ENCODE measurements at regions not wholly inside any gene's neighbourhood (a gene's known extent, or its start where the extent isn't known, plus 50 kb on each side); places are given as distances from the start of the nearest gene placed in this dataset.
A peak's percentile ranks its signal among the peaks of the same experiment; 100 is the strongest.
"Not testable (repeated sequence)": the region's sequence is repeated elsewhere in the genome, so short reads cannot be mapped to it uniquely, and the experiment has no call there.

- Histone ChIP-seq H3K4me1 (replicated peaks in 1 of 2) (no peaks in the 10 kb centered on the region), H3K4me3 (no peak overlapping the region), H3K27ac (no peak overlapping the region)
- no peak for ATAC-seq (replicated peaks in 6 of 8)
- 45 to 100% (median 94%) methylated on average over 1 of the region's 1 CpG; no CpG with 5 or more reads in 2 of the 10 experiments for WGBS, 10 experiments
- in situ Hi-C loops (cut with MboI; ENCODE audit: low pct_unique_long_range_greater_than_20kb in 2 of 9, low sequenced_read_pairs in 9 of 9, unreplicated experiment in 9 of 9): no loop called here
Measured at GRCh38 chr3:21036888-21037287, 714.1 kb downstream of the ZNF385D start.

- H3K27ac ChIP-seq: no peak overlapping the region
- ATAC-seq (replicated peaks in 6 of 8): no peak
- no peak overlapping the region for H3K4me3 ChIP-seq
- in situ Hi-C loops (cut with MboI; ENCODE audit: low pct_unique_long_range_greater_than_20kb in 2 of 9, low sequenced_read_pairs in 9 of 9, unreplicated experiment in 9 of 9): no loop called here
- no peaks in the 10 kb centered on the region for H3K4me1 ChIP-seq (replicated peaks in 1 of 2)
- WGBS, 10 experiments: 45 to 100% (median 80%) methylated on average over 1 to 5 of the region's 5 CpGs; no CpG with 5 or more reads in 3 of the 10 experiments
Measured at GRCh38 chr3:21028412-21028811, 722.6 kb downstream of the ZNF385D start.

- no peak for ATAC-seq (replicated peaks in 6 of 8)
- Histone ChIP-seq H3K4me3 (no peak overlapping the region), H3K27ac (no peak overlapping the region), H3K4me1 (replicated peaks in 1 of 2) (no peaks in the 10 kb centered on the region)
- in situ Hi-C loops (cut with MboI; ENCODE audit: low pct_unique_long_range_greater_than_20kb in 2 of 9, low sequenced_read_pairs in 9 of 9, unreplicated experiment in 9 of 9): no loop called here
- 51 to 100% (median 86%) methylated on average over 1 to 2 of the region's 2 CpGs; no CpG with 5 or more reads in 2 of the 10 experiments for WGBS, 10 experiments
Measured at GRCh38 chr3:21024563-21024962, 726.4 kb downstream of the ZNF385D start.

- H3K27ac ChIP-seq: no peak overlapping the region
Measured at GRCh38 chr3:21020681-21021080, 730.3 kb downstream of the ZNF385D start.

GRCh38 chr3:21020043-21020442 lies 731.0 kb downstream of the ZNF385D start:
- peak in 1 of 8 experiments; percentile 31 for ATAC-seq (replicated peaks in 6 of 8)
- Histone ChIP-seq H3K4me3 (no peak overlapping the region), H3K27ac (no peak overlapping the region), H3K4me1 (replicated peaks in 1 of 2) (no peaks in the 10 kb centered on the region)
- in situ Hi-C loops (cut with MboI; ENCODE audit: low pct_unique_long_range_greater_than_20kb in 2 of 9, low sequenced_read_pairs in 9 of 9, unreplicated experiment in 9 of 9): no loop called here
- 18 to 83% (median 67%) methylated on average over 1 to 2 of the region's 2 CpGs for WGBS, 10 experiments

More at GRCh38 chr3:21020681-21021080, 730.3 kb downstream of the ZNF385D start:
- in situ Hi-C loops (cut with MboI; ENCODE audit: low pct_unique_long_range_greater_than_20kb in 2 of 9, low sequenced_read_pairs in 9 of 9, unreplicated experiment in 9 of 9): no loop called here
- no peak overlapping the region for H3K4me3 ChIP-seq
- WGBS, 10 experiments: 0 to 100% (median 69%) methylated on average over 1 to 5 of the region's 5 CpGs; no CpG with 5 or more reads in 3 of the 10 experiments
- no peaks in the 10 kb centered on the region for H3K4me1 ChIP-seq (replicated peaks in 1 of 2)
- ATAC-seq (replicated peaks in 6 of 8): peak in 7 of 8 experiments; percentile 28 to 88 (median 63)

- in situ Hi-C loops (cut with MboI; ENCODE audit: low pct_unique_long_range_greater_than_20kb in 2 of 9, low sequenced_read_pairs in 9 of 9, unreplicated experiment in 9 of 9): no loop called here
- Histone ChIP-seq H3K4me3 (no peak overlapping the region), H3K27ac (no peak overlapping the region), H3K4me1 (replicated peaks in 1 of 2) (no peaks in the 10 kb centered on the region)
- WGBS, 10 experiments: 57 to 95% (median 86%) methylated on average over 2 to 6 of the region's 10 CpGs; no CpG with 5 or more reads in 3 of the 10 experiments
- ATAC-seq (replicated peaks in 6 of 8): peak in 1 of 8 experiments; percentile 37
Measured at GRCh38 chr3:21017115-21017852, 733.7 kb downstream of the ZNF385D start.

- in situ Hi-C loops (cut with MboI; ENCODE audit: low pct_unique_long_range_greater_than_20kb in 2 of 9, low sequenced_read_pairs in 9 of 9, unreplicated experiment in 9 of 9): no loop called here
- Histone ChIP-seq H3K4me1 (replicated peaks in 1 of 2) (no peaks in the 10 kb centered on the region), H3K27ac (no peak overlapping the region), H3K4me3 (no peak overlapping the region)
- no peak for ATAC-seq (replicated peaks in 6 of 8)
Measured at GRCh38 chr3:21013566-21013965, 737.4 kb downstream of the ZNF385D start.

GRCh38 chr3:20999661-21000060 lies 751.3 kb downstream of the ZNF385D start:
- WGBS, 10 experiments: 8 to 88% (median 68%) methylated on average over 1 of the region's 1 CpG; no CpG with 5 or more reads in 4 of the 10 experiments
- in situ Hi-C loops (cut with MboI; ENCODE audit: low pct_unique_long_range_greater_than_20kb in 2 of 9, low sequenced_read_pairs in 9 of 9, unreplicated experiment in 9 of 9): loop anchor here in 1 of 9 experiments (25.0 kb wide), 1 partner anchor 488 kb away; no protein-coding TSS in a partner anchor
- Histone ChIP-seq H3K4me3 (no peak overlapping the region), H3K4me1 (replicated peaks in 1 of 2) (no peaks in the 10 kb centered on the region), H3K27ac (no peak overlapping the region)
- no peak for ATAC-seq (replicated peaks in 6 of 8)

GRCh38 chr3:20997183-20997582 lies 753.8 kb downstream of the ZNF385D start:
- WGBS, 10 experiments: 60 to 100% (median 92%) methylated on average over 1 to 2 of the region's 2 CpGs; no CpG with 5 or more reads in 2 of the 10 experiments
- in situ Hi-C loops (cut with MboI; ENCODE audit: low pct_unique_long_range_greater_than_20kb in 2 of 9, low sequenced_read_pairs in 9 of 9, unreplicated experiment in 9 of 9): loop anchor here in 1 of 9 experiments (25.0 kb wide), 1 partner anchor 490 kb away; no protein-coding TSS in a partner anchor
- Histone ChIP-seq H3K27ac (no peak overlapping the region), H3K4me3 (no peak overlapping the region), H3K4me1 (replicated peaks in 1 of 2) (no peaks in the 10 kb centered on the region)
- no peak for ATAC-seq (replicated peaks in 6 of 8)

- 0 to 33% (median 0%) methylated on average over 1 of the region's 1 CpG; no CpG with 5 or more reads in 4 of the 10 experiments for WGBS, 10 experiments
- peak in 2 of 8 experiments; percentile 21 to 38 for ATAC-seq (replicated peaks in 6 of 8)
- H3K27ac ChIP-seq: no peak overlapping the region
- peaks cover 0 to 6% of the 10 kb centered on the region in 2 donors for H3K4me1 ChIP-seq (replicated peaks in 1 of 2)
- H3K4me3 ChIP-seq: no peak overlapping the region
- in situ Hi-C loops (cut with MboI; ENCODE audit: low pct_unique_long_range_greater_than_20kb in 2 of 9, low sequenced_read_pairs in 9 of 9, unreplicated experiment in 9 of 9): loop anchor here in 1 of 9 experiments (25.0 kb wide), 1 partner anchor 496 kb away; no protein-coding TSS in a partner anchor
Measured at GRCh38 chr3:20990896-20991295, 760.1 kb downstream of the ZNF385D start.

GRCh38 chr3:20989653-20990052 lies 761.4 kb downstream of the ZNF385D start:
- not testable (repeated sequence) for H3K4me1 ChIP-seq (replicated peaks in 1 of 2); H3K27ac ChIP-seq; H3K4me3 ChIP-seq; ATAC-seq (replicated peaks in 6 of 8)
- in situ Hi-C loops (cut with MboI; ENCODE audit: low pct_unique_long_range_greater_than_20kb in 2 of 9, low sequenced_read_pairs in 9 of 9, unreplicated experiment in 9 of 9): loop anchor here in 1 of 9 experiments (25.0 kb wide), 1 partner anchor 498 kb away; no protein-coding TSS in a partner anchor

- Histone ChIP-seq H3K27ac (no peak overlapping the region), H3K4me3 (no peak overlapping the region), H3K4me1 (replicated peaks in 1 of 2) (peaks cover 0 to 6% of the 10 kb centered on the region in 2 donors)
- in situ Hi-C loops (cut with MboI; ENCODE audit: low pct_unique_long_range_greater_than_20kb in 2 of 9, low sequenced_read_pairs in 9 of 9, unreplicated experiment in 9 of 9): loop anchor here in 1 of 9 experiments (25.0 kb wide), 1 partner anchor 503 kb away; no protein-coding TSS in a partner anchor
- ATAC-seq (replicated peaks in 6 of 8): no peak
- 0 to 60% (median 41%) methylated on average over 1 to 2 of the region's 2 CpGs; no CpG with 5 or more reads in 2 of the 10 experiments for WGBS, 10 experiments
Measured at GRCh38 chr3:20984594-20985205, 766.3 kb downstream of the ZNF385D start.

- in situ Hi-C loops (cut with MboI; ENCODE audit: low pct_unique_long_range_greater_than_20kb in 2 of 9, low sequenced_read_pairs in 9 of 9, unreplicated experiment in 9 of 9): loop anchor here in 1 of 9 experiments (25.0 kb wide), 1 partner anchor 512 kb away; no protein-coding TSS in a partner anchor
- Histone ChIP-seq H3K27ac (no peak overlapping the region), H3K4me1 (replicated peaks in 1 of 2) (peaks cover 4 to 5% of the 10 kb centered on the region in 2 donors), H3K4me3 (no peak overlapping the region)
- peak in 3 of 8 experiments; percentile 20 to 83 (median 46) for ATAC-seq (replicated peaks in 6 of 8)
- 10 to 100% (median 77%) methylated on average over 2 to 4 of the region's 5 CpGs; no CpG with 5 or more reads in 2 of the 10 experiments for WGBS, 10 experiments
Measured at GRCh38 chr3:20975188-20975651, 775.8 kb downstream of the ZNF385D start.

Measured in motor neuron (in vitro differentiated cells).